ENCODE measurements at regions not wholly inside any gene's neighbourhood (a gene's known extent, or its start where the extent isn't known, plus 50 kb on each side); places are given as distances from the start of the nearest gene placed in this dataset.

DNA sequence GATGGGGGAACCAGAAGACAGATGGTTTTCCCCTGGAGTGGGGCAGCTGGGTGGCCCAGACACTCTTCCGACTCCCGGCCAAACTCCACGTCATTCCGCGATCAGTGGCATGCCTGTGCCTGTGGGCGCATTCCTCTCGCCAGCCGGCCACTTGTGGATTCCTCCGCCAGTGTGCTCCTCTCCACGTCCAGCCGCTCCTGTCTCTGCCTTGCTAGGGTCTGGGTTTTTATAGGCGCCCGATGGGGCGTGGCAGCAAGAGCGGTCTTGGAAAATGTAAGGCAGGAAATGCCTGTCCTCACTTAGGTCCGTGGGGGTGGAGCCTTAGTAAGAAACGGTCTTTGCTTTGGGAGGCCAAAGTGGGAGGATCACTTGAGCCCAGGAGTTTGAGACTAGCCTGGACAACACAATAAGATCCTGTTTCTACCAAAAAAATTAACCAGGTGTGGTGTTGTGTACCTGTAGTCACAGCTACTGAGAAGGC, 81.6 kb upstream of the SEPTIN5 start:
- TF ChIP-seq, protein P1, sequence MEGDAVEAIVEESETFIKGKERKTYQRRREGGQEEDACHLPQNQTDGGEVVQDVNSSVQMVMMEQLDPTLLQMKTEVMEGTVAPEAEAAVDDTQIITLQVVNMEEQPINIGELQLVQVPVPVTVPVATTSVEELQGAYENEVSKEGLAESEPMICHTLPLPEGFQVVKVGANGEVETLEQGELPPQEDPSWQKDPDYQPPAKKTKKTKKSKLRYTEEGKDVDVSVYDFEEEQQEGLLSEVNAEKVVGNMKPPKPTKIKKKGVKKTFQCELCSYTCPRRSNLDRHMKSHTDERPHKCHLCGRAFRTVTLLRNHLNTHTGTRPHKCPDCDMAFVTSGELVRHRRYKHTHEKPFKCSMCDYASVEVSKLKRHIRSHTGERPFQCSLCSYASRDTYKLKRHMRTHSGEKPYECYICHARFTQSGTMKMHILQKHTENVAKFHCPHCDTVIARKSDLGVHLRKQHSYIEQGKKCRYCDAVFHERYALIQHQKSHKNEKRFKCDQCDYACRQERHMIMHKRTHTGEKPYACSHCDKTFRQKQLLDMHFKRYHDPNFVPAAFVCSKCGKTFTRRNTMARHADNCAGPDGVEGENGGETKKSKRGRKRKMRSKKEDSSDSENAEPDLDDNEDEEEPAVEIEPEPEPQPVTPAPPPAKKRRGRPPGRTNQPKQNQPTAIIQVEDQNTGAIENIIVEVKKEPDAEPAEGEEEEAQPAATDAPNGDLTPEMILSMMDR (IDR thresholded peaks at IDR 0.05): no peak
- peaks cover 7% of the 10 kb centered on the region for H3K4me1 ChIP-seq (ENCODE audit: insufficient read depth, low read length)
- no peak overlapping the region for H3K4me3 ChIP-seq (ENCODE audit: low read length)
- H3K4me3 Mint-ChIP-seq: no peak overlapping the region
- H3K4me1 Mint-ChIP-seq (ENCODE audit: low read depth): peaks cover 6% of the 10 kb centered on the region
- CTCF ChIA-PET: no interaction called here
- H3K27me3 ChIP-seq (ENCODE audit: control insufficient read depth in 1 of 2, insufficient read depth in 2 of 2, low read length in 2 of 2): no peaks in the 10 kb centered on the region
- no peaks in the 10 kb centered on the region for H3K9me3 ChIP-seq (ENCODE audit: control insufficient read depth in 1 of 2, insufficient read depth in 1 of 2, low read length in 2 of 2)
- POLR2A ChIA-PET: no interaction called here
- H3K27ac ChIP-seq (ENCODE audit: low read depth in 1 of 2, low read length in 2 of 2): no peak overlapping the region
- no peak for DNase-seq
- H3K27ac Mint-ChIP-seq: no peak overlapping the region
- no peaks in the 10 kb centered on the region for H3K36me3 ChIP-seq (ENCODE audit: insufficient read depth, low read length)
- no peaks in the 10 kb centered on the region for H3K36me3 Mint-ChIP-seq (ENCODE audit: low read depth)
- no peaks in the 10 kb centered on the region for H3K9me3 Mint-ChIP-seq
- intact Hi-C loops (cut with DNase I, micrococcal nuclease): loop anchor here (5.0 to 10.0 kb wide), 4 partner anchors 58 to 528 kb away; partner anchors contain the start of genes CDC45 (in 1 of the 2) and UFD1 (in 1 of the 2)
- no peaks in the 10 kb centered on the region for H3K27me3 Mint-ChIP-seq
- no peak for ATAC-seq (ENCODE audit: poor library complexity)

DNA sequence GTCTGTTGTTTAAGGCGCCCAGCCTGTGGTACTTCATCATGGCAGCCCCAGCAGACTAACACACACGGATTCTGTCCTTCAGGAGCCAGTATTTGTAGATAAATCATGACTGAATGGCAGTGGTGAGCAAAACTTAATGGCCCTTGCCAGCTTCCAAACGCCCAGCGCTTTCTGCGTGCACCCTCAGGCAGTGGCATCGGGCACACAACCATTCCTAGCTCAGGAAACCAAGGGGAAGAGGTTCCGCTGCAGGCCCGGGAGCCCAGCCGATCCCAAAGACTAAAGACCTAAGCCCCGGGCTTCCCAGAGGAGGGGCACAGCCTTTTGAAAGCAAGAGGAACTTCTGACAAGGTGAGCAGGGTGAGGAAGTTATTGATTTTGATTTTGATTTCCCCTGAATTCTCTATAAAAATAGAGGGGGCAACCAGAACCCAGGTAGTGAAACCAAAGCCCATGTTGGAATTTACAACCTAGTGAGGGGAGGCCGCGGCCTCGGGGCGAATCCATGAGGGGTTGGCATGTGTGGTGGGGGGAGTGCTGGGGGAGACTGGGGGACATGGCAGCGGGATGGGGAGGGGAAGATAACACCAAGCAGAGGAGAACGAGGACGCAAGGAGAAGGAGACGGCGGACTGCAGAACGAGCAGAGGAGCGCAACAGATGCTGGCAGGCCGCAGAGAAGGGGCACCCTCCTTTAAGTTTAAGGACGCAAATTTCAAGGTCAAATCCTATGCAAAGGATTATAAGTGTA, 79.9 kb upstream of the SEPTIN5 start:
- peaks cover 7% of the 10 kb centered on the region for H3K4me1 ChIP-seq (ENCODE audit: insufficient read depth, low read length)
- no peaks in the 10 kb centered on the region for H3K9me3 ChIP-seq (ENCODE audit: control insufficient read depth in 1 of 2, insufficient read depth in 1 of 2, low read length in 2 of 2)
- H3K4me3 Mint-ChIP-seq: no peak overlapping the region
- H3K36me3 Mint-ChIP-seq (ENCODE audit: low read depth): no peaks in the 10 kb centered on the region
- no peak for DNase-seq
- no peaks in the 10 kb centered on the region for H3K36me3 ChIP-seq (ENCODE audit: insufficient read depth, low read length)
- no peaks in the 10 kb centered on the region for H3K27me3 Mint-ChIP-seq
- intact Hi-C loops (cut with DNase I, micrococcal nuclease): loop anchor here (5.0 to 10.0 kb wide), 4 partner anchors 60 to 530 kb away; partner anchors contain the start of genes CDC45 (in 1 of the 2) and UFD1 (in 1 of the 2)
- no peak overlapping the region for H3K4me3 ChIP-seq (ENCODE audit: low read length)
- H3K27ac ChIP-seq (ENCODE audit: low read depth in 1 of 2, low read length in 2 of 2): no peak overlapping the region
- POLR2A ChIA-PET: no interaction called here
- TF ChIP-seq, protein P1 (IDR thresholded peaks at IDR 0.05): no peak
- no peak for ATAC-seq (ENCODE audit: poor library complexity)
- peaks cover 6% of the 10 kb centered on the region for H3K4me1 Mint-ChIP-seq (ENCODE audit: low read depth)
- no peaks in the 10 kb centered on the region for H3K27me3 ChIP-seq (ENCODE audit: control insufficient read depth in 1 of 2, insufficient read depth in 2 of 2, low read length in 2 of 2)
- H3K9me3 Mint-ChIP-seq: no peaks in the 10 kb centered on the region
- CTCF ChIA-PET: no interaction called here
- H3K27ac Mint-ChIP-seq: no peak overlapping the region

DNA sequence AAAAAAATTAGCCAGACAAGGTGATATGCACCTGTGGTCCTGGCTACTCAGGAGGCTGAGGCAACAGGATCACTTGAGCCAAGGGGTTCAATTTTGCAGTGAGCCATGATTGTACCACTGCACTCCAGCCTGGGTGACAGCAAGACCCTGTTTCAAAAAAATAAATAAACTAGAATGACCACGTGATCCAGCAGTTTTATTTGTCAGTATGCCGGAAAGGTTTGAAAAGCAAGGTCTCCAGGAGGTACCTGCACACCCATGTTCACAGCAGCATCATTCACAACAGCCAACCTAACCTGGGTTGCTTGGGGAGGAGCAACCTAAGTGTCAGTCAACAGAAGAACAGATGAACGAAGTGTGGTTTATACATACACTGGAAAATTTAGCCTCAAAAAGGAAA, 78.7 kb upstream of the SEPTIN5 start:
- POLR2A ChIA-PET: no interaction called here
- no peaks in the 10 kb centered on the region for H3K36me3 Mint-ChIP-seq (ENCODE audit: low read depth)

More for the DNA sequence above, 78.7 kb upstream of the SEPTIN5 start:
- Histone ChIP-seq H3K9me3 (ENCODE audit: control insufficient read depth in 1 of 2, insufficient read depth in 1 of 2, low read length in 2 of 2) (no peaks in the 10 kb centered on the region), H3K36me3 (ENCODE audit: insufficient read depth, low read length) (no peaks in the 10 kb centered on the region), H3K4me1 (ENCODE audit: insufficient read depth, low read length) (no peaks in the 10 kb centered on the region), H3K27ac (ENCODE audit: low read depth in 1 of 2, low read length in 2 of 2) (no peak overlapping the region), H3K4me3 (ENCODE audit: low read length) (no peak overlapping the region), H3K27me3 (ENCODE audit: control insufficient read depth in 1 of 2, insufficient read depth in 2 of 2, low read length in 2 of 2) (no peaks in the 10 kb centered on the region)
- DNase-seq: no peak
- H3K4me1 Mint-ChIP-seq (ENCODE audit: low read depth): no peaks in the 10 kb centered on the region
- H3K4me3 Mint-ChIP-seq: no peak overlapping the region
- H3K9me3 Mint-ChIP-seq: no peaks in the 10 kb centered on the region
- CTCF ChIA-PET: no interaction called here
- H3K27ac Mint-ChIP-seq: no peak overlapping the region
- no peaks in the 10 kb centered on the region for H3K27me3 Mint-ChIP-seq
- TF ChIP-seq, protein P1 (IDR thresholded peaks at IDR 0.05): no peak
- ATAC-seq (ENCODE audit: poor library complexity): no peak
- intact Hi-C loops (cut with DNase I, micrococcal nuclease): loop anchor here (10.0 kb wide), 3 partner anchors 61 to 531 kb away; no protein-coding TSS in a partner anchor
